GM21423 (cell line): ENCODE measurements at regions not wholly inside any gene's neighbourhood (a gene's known extent, or its start where the extent isn't known, plus 50 kb on each side); places are given as distances from the start of the nearest gene placed in this dataset.

ENCODE experiments used
- ATAC-seq: cut with Tn5 transposase; IDR thresholded peaks from one replicate; pipeline ENCODE4 v1.9.1; 2021; ENCODE audit warnings: mild to moderate bottlenecking, moderate library complexity; ENCODE audit not compliant: unreplicated experiment

- no peak for ATAC-seq
Measured at GRCh38 chr12:76259660-76260389, 88.4 kb downstream of the BBS10 start.

- no peak for ATAC-seq
Measured at GRCh38 chr12:76259106-76259505, 89.1 kb downstream of the BBS10 start.

GRCh38 chr12:76256904-76257303 lies 91.3 kb downstream of the BBS10 start:
- ATAC-seq, result no peak

GRCh38 chr12:76256321-76256720 lies 91.9 kb downstream of the BBS10 start:
- ATAC-seq, result no peak

- ATAC-seq, result no peak
Measured at GRCh38 chr12:76255692-76256091, 92.5 kb downstream of the BBS10 start.

GRCh38 chr12:76255281-76255680 lies 92.9 kb downstream of the BBS10 start:
- no peak for ATAC-seq

- no peak for ATAC-seq
Measured at GRCh38 chr12:76252031-76252430, 96.2 kb downstream of the BBS10 start.

GRCh38 chr12:76250256-76250655 lies 98.0 kb downstream of the BBS10 start:
- no peak for ATAC-seq

GRCh38 chr12:76249501-76249900 lies 98.7 kb downstream of the BBS10 start:
- no peak for ATAC-seq

GRCh38 chr12:76247992-76248391 lies 100.2 kb downstream of the BBS10 start:
- no peak for ATAC-seq

- ATAC-seq, result no peak
Measured at GRCh38 chr12:76247026-76247646, 101.1 kb downstream of the BBS10 start.

GRCh38 chr12:76246611-76247010 lies 101.6 kb downstream of the BBS10 start:
- no peak for ATAC-seq

GRCh38 chr12:76244300-76244699 lies 103.9 kb downstream of the BBS10 start:
- no peak for ATAC-seq

GRCh38 chr12:76242813-76243550 lies 105.2 kb downstream of the BBS10 start:
- no peak for ATAC-seq

- ATAC-seq, result no peak
Measured at GRCh38 chr12:76241371-76241770, 106.8 kb downstream of the BBS10 start.

GRCh38 chr12:76240281-76240680 lies 107.9 kb downstream of the BBS10 start:
- ATAC-seq, result no peak

GRCh38 chr12:76238688-76239087 lies 109.5 kb downstream of the BBS10 start:
- ATAC-seq, result no peak

GRCh38 chr12:76237086-76237701 lies 111.0 kb downstream of the BBS10 start:
- ATAC-seq, result no peak

- no peak for ATAC-seq
Measured at GRCh38 chr12:76236640-76237039, 111.6 kb downstream of the BBS10 start.

- no peak for ATAC-seq
Measured at GRCh38 chr12:76234741-76235140, 113.5 kb downstream of the BBS10 start.

GRCh38 chr12:76232013-76232412 lies 116.2 kb downstream of the BBS10 start:
- no peak for ATAC-seq

GRCh38 chr12:76226956-76227355 lies 121.3 kb downstream of the BBS10 start:
- no peak for ATAC-seq
